ENCODE measurements at regions not wholly inside any gene's neighbourhood (a gene's known extent, or its start where the extent isn't known, plus 50 kb on each side); places are given as distances from the start of the nearest gene placed in this dataset.

DNA sequence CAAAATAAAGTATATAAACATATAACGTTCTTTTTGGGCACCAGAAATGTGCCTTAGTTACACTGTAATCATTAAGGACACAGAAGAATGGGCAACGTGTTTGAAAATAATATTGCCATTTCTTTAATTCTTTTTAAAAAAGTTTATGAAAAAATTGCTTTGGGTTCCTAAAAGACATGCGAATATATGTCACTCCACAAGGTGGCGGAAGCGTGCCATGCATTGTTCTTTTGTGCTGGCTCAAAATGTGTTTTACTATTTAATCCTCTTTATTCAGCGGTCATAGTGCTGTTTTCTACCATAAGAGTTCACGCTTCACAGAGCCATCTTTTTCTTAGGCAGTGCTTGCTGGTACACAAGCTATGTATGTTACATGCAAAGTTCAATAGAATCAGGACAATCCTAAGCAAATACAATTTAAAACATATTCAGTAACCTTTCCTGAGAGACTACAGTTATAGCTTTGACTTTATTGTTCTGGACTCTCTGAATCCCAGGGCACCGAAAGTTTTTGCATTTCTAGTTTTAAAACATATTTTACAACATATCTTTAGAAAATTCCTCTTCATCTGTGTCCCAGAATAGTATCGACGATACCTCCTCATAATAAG, 147.8 kb upstream of the ERBB4 start:
- TF ChIP-seq, protein P1, sequence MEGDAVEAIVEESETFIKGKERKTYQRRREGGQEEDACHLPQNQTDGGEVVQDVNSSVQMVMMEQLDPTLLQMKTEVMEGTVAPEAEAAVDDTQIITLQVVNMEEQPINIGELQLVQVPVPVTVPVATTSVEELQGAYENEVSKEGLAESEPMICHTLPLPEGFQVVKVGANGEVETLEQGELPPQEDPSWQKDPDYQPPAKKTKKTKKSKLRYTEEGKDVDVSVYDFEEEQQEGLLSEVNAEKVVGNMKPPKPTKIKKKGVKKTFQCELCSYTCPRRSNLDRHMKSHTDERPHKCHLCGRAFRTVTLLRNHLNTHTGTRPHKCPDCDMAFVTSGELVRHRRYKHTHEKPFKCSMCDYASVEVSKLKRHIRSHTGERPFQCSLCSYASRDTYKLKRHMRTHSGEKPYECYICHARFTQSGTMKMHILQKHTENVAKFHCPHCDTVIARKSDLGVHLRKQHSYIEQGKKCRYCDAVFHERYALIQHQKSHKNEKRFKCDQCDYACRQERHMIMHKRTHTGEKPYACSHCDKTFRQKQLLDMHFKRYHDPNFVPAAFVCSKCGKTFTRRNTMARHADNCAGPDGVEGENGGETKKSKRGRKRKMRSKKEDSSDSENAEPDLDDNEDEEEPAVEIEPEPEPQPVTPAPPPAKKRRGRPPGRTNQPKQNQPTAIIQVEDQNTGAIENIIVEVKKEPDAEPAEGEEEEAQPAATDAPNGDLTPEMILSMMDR (IDR thresholded peaks at IDR 0.05): peak; percentile 72 to 93 (median 84)
- TF ChIP-seq POLR2A (IDR thresholded peaks at IDR 0.05): no peak
